BLaER1 treated with 17β-estradiol and CSF1 and Interleukin-3, amounts not matched to agents 10 nM and 100 nM (cell line): ENCODE measurements at regions not wholly inside any gene's neighbourhood (a gene's known extent, or its start where the extent isn't known, plus 50 kb on each side); places are given as distances from the start of the nearest gene placed in this dataset.

ENCODE experiments used
- H3K27ac ChIP-seq, 11 experiments: shearing (Covaris generic); formaldehyde crosslinking; 2 replicates each; pipeline ENCODE4 v1.8.1; 2022
- H3K27me3 ChIP-seq, 11 experiments: shearing (Covaris generic); formaldehyde crosslinking; 2 replicates each; pipeline ENCODE4 v1.8.1; 2022
- H3K36me3 ChIP-seq, 11 experiments: shearing (Covaris generic); formaldehyde crosslinking; 2 replicates each; pipeline ENCODE4 v1.8.1; 2022
- H3K4me1 ChIP-seq, 10 experiments: shearing (Covaris generic); formaldehyde crosslinking; 2 replicates each; pipeline ENCODE4 v1.8.1; 2022
- H3K4me2 ChIP-seq, 11 experiments: shearing (Covaris generic); formaldehyde crosslinking; 2 replicates each; pipeline ENCODE4 v1.8.1; 2022
- H3K4me3 ChIP-seq, 10 experiments: shearing (Covaris generic); formaldehyde crosslinking; 2 replicates each; pipeline ENCODE4 v1.8.1; 2022
- H3K9ac ChIP-seq, 11 experiments: shearing (Covaris generic); formaldehyde crosslinking; 2 replicates each; pipeline ENCODE4 v1.8.1; 2022
- H3K9me3 ChIP-seq, 11 experiments: shearing (Covaris generic); formaldehyde crosslinking; replicated peaks in 1 of 11; 2 replicates each; pipeline ENCODE4 v1.8.1; 2022
- H4K20me1 ChIP-seq, 11 experiments: shearing (Covaris generic); formaldehyde crosslinking; 2 replicates each; pipeline ENCODE4 v1.8.1; 2022
- Cebpa-rat ChIP-seq, 11 experiments: shearing (Covaris generic); IDR thresholded peaks; 2 replicates each; pipeline ENCODE4 v1.8.1; 2022

GRCh38 chr9:111985315-111985714, 88.7 kb downstream of the UGCG start:
- no peak overlapping the region for H3K9ac ChIP-seq
- peaks cover 15 to 42% (median 26%) of the 10 kb centered on the region in 10 experiments for H3K4me1 ChIP-seq
- no peaks in the 10 kb centered on the region for H3K27me3 ChIP-seq
- H3K4me2 ChIP-seq, result peak overlapping the region in 8 of 11 experiments; percentile 21 to 67 (median 46); a peak in 16 of 22 replicates
- TF ChIP-seq Cebpa-rat (IDR thresholded peaks at IDR 0.05), result no peak
- no peak overlapping the region; a peak in 1 of 22 replicates for H3K27ac ChIP-seq
- H3K4me3 ChIP-seq, result no peak overlapping the region
- no peaks in the 10 kb centered on the region for H4K20me1 ChIP-seq
- H3K9me3 ChIP-seq, result peaks cover 0 to 6% (median under 1%) of the 10 kb centered on the region in 11 experiments; a peak in 9 of 22 replicates
- no peaks in the 10 kb centered on the region for H3K36me3 ChIP-seq

GRCh38 chr9:111986035-111986556, 89.5 kb downstream of the UGCG start:
- Histone ChIP-seq H3K4me3 (no peak overlapping the region), H3K27me3 (no peaks in the 10 kb centered on the region), H3K36me3 (no peaks in the 10 kb centered on the region), H3K27ac (no peak overlapping the region), H3K4me1 (peaks cover 15 to 42% (median 26%) of the 10 kb centered on the region in 10 experiments), H3K9ac (no peak overlapping the region), H4K20me1 (no peaks in the 10 kb centered on the region), H3K4me2 (peak overlapping the region in 2 of 11 experiments; percentile 12 to 67; a peak in 1 of 22 replicates), H3K9me3 (peaks cover 7 to 14% (median 8%) of the 10 kb centered on the region in 11 experiments; a peak in 21 of 22 replicates)
- TF ChIP-seq Cebpa-rat (IDR thresholded peaks at IDR 0.05), result no peak
